ENCODE measurements at regions not wholly inside any gene's neighbourhood (a gene's known extent, or its start where the extent isn't known, plus 50 kb on each side); places are given as distances from the start of the nearest gene placed in this dataset.
"Not testable (repeated sequence)": the region's sequence is repeated elsewhere in the genome, so short reads cannot be mapped to it uniquely, and the experiment has no call there.

DNA sequence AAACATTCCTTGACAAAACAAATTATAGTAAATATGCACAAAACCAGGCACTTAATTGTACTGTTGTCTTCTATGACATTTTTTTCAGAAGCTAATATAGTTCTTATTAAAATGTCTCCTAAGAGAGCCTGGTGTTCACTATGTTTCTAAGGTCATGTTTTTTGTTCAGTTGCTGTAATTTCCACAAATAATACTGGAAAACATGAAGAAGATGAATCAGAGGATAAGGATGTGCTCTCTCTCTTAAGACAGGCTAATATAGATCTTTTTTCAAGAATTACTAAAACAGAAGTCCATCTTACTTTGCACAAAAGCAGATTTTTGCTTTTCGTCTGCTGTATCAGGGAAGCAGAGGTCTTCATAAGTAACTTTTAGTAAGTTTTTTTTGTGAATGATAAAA is 823.0 kb upstream of the NECTIN3 start:
- no peak for DNase-seq

DNA sequence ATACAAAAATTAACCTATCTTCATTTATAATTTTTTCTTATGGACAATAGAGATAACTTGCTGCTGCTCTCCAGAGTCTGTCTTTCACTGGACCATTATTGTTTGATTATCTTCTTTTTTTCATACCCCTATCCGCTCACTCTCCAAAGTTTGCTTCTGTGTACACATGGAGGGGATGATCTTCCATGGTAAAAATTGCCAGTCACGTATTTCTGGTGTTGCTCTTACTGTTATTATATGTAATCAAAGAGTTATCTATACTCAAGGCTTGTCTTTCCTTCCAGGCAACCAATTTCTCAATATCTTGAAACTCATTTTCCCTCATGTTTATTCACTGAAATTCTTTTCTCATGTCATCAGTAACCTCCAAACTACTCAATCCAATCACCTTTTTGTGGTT is 817.8 kb upstream of the NECTIN3 start:
- no peak for DNase-seq

DNA sequence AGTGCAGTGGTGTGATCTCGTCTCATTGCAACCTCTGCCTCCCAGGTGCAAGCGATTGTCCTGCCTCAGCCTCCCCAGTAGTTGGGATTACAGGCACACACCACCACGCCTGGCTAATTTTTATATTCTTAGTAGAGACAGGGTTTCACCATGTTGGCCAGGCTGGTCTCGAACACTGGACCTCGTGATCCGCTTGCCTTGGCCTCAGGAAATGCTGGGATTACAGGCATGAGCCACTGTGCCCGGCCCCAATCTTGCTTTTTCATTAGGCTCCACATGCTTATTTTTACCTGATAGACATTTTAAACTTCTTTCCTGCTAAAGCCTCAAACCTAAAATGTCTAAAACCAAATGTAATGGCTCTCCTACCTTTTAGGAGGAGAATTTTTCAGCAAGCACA is 817.0 kb upstream of the NECTIN3 start:
- no peak for DNase-seq

DNA sequence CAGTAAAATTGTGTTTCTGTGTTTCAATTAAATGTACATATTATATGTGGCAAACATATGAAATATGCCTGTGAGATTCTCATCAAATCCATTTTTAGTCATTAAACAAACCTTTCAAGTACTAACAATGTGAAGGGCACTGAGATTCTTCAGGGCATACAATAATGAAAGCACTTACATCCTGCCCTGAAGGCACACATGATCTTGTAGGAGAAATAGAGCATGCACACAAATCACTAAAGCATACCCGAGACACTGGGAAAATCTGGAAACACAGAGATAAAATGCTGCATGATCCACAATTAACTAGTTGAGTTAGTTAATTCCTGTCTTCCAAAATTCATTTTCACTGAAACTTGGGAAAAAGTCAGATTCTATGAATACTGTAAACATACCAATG is 810.5 kb upstream of the NECTIN3 start:
- no peak for DNase-seq

DNA sequence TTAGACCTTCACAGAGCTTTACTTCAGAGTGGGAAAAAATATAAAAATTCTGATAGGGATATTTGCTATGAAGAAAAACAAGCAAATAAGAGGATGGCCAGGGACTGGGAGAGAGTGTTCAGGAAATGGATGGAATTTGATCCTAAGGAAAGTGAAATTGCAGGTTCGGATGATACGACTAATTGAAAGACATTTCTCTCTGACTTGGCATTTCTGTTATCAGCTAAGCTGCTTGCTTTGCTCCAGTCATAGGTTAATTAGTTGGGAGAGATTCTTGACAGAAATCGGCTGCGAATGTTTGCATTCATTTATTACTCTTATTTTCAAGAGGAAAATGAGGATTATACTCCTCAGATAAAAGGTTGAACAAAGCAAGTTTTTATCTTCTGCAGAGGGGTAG is 808.7 kb upstream of the NECTIN3 start:
- no peak for DNase-seq

DNA sequence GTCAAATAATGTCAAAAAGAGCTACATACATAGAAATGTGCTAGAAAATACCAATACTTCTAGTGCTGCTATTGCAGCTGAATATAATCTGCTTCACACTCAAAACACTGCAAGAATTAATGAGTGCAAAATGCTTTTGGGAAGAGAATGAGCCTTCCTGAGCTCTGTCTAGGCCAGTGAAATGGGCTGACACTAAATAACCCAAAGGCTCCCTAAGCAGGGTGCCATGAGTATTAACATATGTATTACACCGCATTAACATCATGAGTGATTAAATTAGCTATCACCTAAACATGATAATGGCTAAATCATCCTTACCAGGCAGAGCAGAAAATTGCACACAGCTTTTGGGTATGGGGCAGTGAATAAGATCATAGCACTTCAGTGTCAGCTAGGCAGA is 806.3 kb upstream of the NECTIN3 start:
- DNase-seq = no peak

DNA sequence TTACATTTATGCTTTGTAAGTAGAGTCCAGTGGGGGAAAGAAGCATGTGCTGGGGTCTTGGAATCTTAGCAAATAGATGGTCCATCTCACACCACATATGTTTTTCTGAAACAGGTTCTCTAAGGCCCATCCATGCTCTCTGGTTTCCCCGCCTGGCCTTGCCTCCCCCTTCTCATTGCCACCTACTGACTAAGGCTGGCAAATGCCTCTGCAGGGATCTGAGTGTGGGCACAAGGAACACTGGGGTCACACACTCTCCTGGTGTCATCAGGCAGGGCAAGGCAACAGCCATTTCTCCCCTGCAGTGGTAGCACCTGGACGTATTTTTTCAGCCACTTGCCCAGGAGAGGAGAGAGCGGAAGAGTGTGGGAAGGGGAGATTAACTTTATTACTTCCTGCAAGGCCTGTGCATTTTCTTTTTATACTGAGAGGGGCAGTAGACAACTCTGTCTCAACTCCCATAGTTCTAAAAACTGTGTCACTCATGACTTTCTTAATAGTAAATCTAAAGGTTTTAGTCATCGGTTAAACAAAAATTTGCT is 804.2 kb upstream of the NECTIN3 start:
- no peak for DNase-seq

DNA sequence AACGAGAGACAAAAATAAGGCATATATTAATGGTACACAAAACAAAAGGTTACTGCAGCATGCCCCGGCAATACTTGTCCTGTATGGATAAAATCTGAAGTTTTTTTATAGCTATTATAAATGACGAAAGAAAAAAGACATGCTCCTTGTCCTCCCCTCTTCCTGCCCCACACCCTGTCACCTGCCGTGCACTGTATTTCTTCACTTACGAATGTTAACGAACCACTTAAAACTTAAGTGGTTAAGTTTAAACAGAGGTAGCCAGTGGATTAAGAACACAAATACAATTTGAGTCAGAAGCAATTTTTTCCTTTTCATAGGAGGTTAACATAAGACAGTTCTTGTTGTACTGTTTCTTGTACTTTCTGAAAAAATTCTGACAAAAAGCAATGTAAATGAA is 799.1 kb upstream of the NECTIN3 start:
- DNase-seq = no peak

DNA sequence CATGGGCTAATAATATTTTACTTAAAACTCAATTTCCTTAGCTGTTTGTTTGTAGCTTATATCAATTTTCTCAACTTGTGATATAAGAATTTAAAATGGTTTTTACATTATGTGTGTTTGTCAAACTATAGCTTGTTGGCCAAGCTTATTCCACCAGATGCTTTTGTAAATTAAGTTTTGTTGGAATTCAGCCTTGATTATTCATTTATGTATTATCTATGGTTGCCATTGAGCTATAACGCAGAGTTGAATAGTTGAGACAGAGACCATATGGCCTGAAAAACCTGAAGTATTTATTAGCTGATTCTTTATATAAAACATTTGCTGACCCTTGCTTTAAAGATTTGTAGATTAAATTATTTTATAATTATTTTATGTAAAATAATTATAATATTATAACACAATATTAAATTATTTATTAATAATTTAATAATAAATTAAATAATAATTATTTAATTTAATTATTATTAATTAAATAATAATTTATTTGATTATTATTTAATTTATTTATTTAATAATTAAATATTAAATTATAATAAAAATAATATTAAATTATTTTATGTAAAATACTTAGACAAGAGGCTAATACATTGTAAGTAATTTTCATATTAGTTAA is 779.6 kb upstream of the NECTIN3 start:
- DNase-seq = no peak

DNA sequence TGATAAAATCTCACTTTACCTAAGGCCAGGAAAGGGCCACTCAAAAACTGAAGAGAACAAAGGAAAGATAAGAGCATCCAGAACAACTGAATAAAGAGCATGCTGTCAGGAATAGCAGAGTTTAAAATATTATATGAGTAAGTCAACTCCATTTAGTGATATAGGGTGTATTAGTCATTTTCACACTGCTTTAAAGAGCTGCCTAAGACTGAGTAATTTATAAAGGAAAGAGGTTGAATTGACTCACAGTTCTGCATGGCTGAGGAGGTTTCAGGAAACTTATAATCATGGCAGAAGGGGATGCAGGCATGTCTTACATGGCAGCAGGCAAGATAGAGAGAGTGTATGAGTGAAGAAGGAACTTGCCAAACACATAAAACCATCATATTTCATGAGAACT is 778.0 kb upstream of the NECTIN3 start:
- DNase-seq = no peak

DNA sequence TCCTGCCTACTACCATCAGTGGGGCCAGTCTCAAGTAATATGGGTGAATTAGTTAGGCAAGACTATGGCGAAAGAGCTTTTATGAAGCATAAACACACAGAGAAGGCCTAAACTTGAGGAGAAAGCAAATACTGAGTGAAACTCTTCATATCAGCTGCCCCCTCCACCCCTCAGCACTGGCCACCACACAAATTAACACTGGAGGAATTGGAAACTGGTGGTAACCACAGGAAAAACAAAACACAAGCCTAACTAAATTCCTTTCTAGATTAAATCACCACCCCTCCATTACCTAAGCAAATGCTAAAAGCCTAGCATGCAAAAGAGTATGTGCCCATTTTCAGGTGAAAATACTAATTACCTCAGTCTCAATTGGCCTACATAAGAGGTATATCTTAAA is 774.7 kb upstream of the NECTIN3 start:
- DNase-seq = no peak

DNA sequence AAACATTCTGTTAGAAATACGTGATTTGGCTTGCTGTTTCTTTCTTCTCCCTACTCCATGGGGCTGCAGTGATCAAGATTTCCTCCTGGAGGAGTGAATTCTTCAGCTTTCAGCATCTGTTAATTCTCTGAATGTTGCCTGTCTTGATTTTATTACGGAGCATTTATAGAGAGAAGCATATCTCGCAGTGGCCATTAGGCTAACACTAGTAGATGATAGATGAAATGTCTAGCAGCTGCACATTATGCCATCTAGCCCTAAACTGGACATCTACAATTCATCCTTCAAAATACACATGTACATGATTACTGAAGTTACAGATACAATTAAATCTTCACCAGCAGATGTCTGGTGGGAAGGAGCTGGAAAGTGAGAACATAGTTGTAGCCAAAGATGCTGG is 769.8 kb upstream of the NECTIN3 start:
- DNase-seq = no peak

DNA sequence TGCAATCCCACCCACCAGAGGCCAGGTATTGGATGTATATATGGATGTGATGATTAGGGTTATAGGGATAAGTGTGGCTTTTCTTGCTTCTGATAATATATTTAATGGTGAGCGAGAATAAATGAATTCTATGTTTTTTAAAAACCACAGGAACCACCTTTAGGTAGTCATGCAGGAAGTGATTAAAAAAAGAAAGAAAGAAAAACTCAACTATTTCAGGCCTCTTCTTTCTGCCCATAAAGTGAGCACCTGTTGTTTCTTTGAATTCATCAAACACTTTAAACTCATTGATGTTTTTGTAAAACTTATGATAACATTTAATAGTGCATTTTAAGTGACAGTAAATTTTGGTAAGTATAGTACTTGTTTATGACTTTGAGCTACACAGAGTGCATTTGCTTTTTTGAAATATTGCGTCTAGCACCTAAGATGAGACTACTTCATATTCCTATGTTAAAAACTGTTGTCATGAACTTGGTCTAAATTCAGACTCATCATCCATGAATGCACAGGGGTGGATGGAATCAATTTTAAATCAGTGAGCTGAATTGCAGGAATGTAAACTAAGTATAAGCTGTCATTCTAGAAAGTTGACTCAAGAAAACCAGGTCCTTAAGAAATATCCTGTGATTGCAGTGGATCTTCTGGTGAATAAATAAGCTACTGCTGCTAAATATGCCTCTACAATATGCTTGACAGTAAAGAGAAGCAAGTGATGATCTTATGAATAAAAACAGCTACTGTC is 764.4 kb upstream of the NECTIN3 start:
- DNase-seq = no peak

DNA sequence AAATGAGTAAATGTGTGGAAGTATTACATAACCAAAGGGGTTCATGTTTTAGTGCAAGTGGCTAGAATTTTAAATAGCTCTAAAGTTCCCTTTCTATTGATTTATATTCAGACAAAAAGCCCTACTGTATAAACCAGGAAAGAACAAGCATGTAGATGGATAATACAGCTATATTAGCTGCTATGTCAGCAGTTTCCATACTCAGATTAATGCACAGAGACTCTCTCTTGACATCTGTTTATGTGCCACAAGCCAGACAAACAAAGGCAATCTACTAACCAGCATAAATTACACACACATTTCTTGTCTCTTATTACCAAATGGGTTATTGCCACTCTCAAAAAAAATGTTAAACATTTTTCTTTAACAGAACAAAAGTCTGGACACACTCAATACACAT is 760.1 kb upstream of the NECTIN3 start:
- DNase-seq = no peak

DNA sequence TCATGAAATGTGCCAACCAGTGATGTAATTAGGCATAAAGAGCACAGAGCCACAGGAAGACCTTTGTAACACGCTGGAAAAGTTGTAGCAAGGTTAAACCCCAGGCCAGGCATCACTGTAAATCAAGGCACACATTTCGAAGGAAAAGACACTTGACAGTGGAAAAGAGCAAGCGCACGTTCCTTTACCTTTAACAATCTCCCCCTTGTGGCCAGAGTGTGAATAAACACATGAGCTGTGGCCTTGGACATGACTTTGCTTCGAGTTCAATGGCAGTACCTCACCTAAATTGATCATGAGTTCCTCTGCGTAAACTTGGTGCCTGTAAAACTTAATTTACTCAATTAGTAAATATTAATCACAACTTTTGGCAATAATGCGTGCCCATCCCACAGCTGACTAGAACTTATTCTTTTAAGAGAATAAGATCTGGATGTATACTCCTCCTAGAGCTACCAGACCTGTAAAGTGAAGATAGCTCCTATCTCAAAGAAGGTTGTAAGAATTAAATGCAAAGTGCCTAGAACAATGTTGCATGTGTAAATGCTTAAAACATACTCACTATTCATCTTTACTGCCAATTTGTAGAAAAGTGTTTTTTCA is 757.0 kb upstream of the NECTIN3 start:
- peak; percentile 27 for DNase-seq

DNA sequence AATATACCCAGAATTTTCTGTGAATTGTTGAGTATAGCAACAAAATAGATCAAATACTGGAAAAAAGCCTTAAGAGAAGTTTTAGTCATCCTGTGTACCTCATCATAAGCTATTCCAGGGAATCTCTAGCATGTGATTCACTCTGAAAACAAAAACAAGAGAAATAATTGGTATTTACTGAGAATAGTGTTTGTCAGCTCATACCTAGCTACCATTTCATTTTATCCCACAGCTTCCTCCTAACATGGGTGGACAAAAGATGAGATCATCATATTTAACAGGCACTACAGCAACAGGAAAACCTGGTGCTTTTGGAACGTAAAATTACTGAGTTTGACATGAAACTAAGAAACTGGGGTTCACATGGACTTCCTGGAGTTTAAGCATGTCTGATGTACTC is 753.5 kb upstream of the NECTIN3 start:
- no peak for DNase-seq

DNA sequence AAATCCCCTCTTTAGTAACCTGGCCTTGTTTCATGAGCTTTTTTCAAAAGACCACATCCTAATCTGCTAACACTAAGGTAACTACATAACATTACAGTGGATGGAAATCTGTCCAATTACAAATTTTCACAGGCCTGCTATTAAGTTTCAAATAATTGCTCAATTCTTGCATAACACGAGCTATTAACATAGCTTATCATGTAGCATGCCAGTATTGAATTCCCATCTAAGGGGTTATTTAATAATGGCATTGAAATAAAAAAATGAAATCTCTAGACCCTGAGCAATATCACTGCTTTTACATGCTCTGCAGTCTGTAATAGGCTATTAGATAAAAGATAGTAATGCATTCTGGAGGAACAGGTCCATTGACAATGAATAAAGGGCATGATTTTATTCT is 748.3 kb upstream of the NECTIN3 start:
- no peak for DNase-seq

DNA sequence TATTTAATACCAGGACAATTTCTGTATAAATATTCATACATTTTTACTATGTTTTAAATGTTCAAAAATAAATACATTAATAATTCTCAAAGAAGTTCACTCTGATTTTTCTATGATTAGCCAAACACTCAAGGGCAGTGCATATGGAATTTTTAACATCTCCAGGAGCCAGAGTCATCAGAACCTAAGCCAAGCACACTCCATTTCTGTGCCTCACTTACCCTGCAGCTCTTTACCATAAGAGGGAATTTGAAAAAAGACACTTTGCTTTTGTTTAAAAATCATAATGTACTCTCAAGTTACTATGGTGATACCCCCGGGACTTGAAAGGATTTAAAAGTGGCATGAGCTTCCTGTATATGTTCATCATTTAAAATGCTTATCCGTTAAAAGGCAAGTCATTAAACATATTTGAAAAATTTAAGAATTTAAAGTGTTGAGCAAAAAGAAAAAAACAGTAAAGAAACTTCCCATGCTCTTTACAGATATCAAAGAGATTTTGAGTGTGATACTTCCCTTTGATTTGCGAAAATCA is 747.4 kb upstream of the NECTIN3 start:
- DNase-seq = no peak

DNA sequence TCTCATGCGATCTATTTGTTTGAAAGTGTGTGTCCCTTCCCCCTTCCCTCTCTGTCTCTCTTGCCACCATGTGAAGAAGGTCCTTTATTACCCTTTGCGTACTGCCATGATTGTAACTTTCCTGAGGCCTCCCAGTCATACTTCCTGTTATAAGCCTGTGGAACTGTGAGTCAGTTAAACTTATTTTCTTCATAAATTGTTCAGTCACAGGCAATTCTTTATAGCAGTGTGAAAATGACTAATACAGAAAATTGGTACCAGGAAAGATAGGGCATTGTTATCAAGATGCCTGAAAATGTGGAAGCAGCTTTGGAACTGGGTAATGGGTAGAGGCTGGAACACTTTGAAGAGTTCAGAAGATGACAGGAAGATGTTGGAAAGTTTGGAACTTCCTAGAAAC is 743.7 kb upstream of the NECTIN3 start:
- no peak for DNase-seq

DNA sequence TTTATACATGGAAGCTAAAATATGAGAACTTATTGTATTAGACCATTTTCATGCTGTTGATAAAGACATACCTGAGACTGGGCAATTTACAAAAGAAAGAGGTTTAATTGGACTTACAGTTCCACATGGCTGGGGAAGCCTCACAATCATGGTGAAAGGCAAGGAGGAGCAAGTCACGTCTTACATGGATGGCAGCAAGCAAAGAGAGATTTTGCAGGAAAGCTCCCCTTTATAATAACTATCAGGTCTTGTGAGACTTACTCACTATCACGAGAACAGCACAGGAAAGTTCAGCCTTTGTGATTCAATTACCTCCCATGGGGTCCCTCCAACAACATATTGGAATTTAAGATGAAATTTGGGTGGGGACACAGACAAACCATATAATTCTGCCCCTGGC is 740.1 kb upstream of the NECTIN3 start:
- not testable (repeated sequence) for DNase-seq

DNA sequence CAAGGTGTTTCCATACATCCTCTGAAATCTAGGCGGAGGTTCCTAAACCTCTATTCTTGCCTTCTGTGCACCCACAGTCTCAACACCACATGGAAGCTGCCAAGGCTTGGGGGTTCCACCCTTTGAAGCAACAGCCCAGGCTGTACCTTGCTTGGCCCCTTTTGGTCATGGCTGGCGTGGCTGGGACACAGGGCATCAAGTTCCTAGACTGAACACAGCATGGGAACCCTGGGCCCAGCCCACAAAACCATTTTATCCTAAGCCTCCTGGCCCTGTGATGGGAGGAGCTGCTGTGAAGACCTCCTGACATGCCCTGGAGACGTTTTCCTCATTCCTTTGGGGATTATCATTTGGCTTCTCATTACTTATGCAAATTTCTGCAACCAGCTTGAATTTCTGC is 739.0 kb upstream of the NECTIN3 start:
- no peak for DNase-seq

DNA sequence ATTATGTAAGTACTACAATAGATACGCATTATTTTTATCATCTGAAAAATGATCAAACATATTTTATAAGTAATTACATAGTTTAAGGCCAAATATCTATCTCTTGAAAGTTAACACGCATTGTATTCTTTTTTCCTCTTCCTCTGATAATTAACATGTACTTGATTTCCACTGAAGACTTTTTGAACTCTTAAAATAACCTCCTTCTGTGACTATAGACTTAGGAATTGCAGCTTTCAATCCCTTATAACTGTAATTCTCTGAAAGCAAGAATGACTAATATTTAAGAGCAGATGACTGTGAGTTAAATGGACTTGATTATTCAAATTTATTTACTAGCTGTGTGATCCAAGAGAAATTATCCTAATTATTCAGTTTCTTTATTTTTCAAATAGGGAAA is 730.6 kb upstream of the NECTIN3 start:
- DNase-seq = no peak

DNA sequence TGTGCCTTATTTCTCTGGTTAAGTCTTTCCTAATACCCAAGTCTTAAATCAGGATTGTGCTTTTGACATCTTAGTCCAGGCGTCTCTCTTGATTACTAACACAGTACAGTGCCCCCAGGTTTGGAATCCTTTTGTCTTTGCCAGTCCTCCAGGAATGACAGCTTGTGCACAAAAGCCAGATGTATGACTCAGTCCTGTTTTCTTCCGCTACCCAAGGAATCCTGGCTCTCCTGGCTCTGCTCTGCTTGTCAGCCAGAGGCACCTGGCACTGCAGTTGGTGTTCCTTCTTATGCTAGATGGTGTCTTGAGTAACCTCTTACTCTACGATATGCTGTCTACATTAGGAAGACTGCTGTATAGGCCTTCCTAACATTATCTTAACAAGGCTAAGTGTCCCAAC is 728.2 kb upstream of the NECTIN3 start:
- DNase-seq = no peak

DNA sequence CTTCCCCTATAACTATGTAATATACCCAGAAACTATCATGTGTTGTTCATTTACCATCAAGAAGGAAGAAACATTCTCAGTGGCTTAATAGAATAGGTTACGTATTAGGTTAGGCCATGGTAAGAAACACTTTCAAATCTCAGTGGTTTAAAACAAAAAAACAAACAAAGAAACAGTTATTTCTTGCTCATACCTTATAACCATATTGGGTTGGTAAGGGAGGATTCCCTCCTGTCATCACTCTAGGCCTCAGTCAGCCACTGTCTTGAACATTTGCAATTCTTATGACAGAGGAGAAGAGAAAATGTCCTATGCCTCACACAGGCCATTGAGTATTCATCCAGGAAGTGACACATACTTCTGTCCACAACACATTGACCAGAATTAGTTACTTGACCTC is 727.7 kb upstream of the NECTIN3 start:
- DNase-seq = no peak

Data from femur (tissue), 1 donor.